ENCODE measurements at regions not wholly inside any gene's neighbourhood (a gene's known extent, or its start where the extent isn't known, plus 50 kb on each side); places are given as distances from the start of the nearest gene placed in this dataset.

GRCh38 chr7:4602905-4603842 is 78.9 kb upstream of the FOXK1 start:
- TF ChIP-seq TAF1 (IDR thresholded peaks at IDR 0.05; ENCODE audit: low read depth): no peak
- TF ChIP-seq REST (IDR thresholded peaks at IDR 0.05; ENCODE audit: borderline replicate concordance): no peak
- TF ChIP-seq SMC3 (conservative IDR thresholded peaks at IDR 0.05; ENCODE audit: poor library complexity): no peak
- TF ChIP-seq EP300 (conservative IDR thresholded peaks at IDR 0.05; ENCODE audit: poor library complexity, severe bottlenecking): no peak
- no peak for TF ChIP-seq POLR2AphosphoS5 (IDR thresholded peaks at IDR 0.05)
- TF ChIP-seq RAD21 (conservative IDR thresholded peaks at IDR 0.05): no peak
- TF ChIP-seq MXI1 (conservative IDR thresholded peaks at IDR 0.05; ENCODE audit: poor library complexity, severe bottlenecking): no peak
- TF ChIP-seq EZH2 (IDR thresholded peaks at IDR 0.05; ENCODE audit: borderline replicate concordance, insufficient read depth, low read length, poor library complexity, severe bottlenecking): no peak
- TF ChIP-seq CTCF (IDR thresholded peaks at IDR 0.05; ENCODE audit: poor library complexity, severe bottlenecking): no peak
- Histone ChIP-seq H2AFZ (ENCODE audit: low read depth, low read length) (no peak overlapping the region), H3K36me3 (ENCODE audit: insufficient read depth, low read length) (no peaks in the 10 kb centered on the region), H3K4me2 (ENCODE audit: low read length) (no peak overlapping the region), H3F3A (ENCODE audit: insufficient read depth, low read length, poor library complexity, severe bottlenecking) (no peaks in the 10 kb centered on the region), H3K9ac (ENCODE audit: low read length) (no peak overlapping the region), H3K79me2 (replicated peaks; ENCODE audit: insufficient read depth, low read length) (no peaks in the 10 kb centered on the region), H4K20me1 (ENCODE audit: insufficient read depth) (no peaks in the 10 kb centered on the region), H3K9me2 (ENCODE audit: insufficient read depth, low read length) (no peaks in the 10 kb centered on the region), H3K27me3 (ENCODE audit: insufficient read depth, low read depth, low read length) (no peaks in the 10 kb centered on the region), H3K9me3 (ENCODE audit: low read length) (no peaks in the 10 kb centered on the region), H3K4me3 (ENCODE audit: low read length) (no peak overlapping the region), H3K27ac (ENCODE audit: low read length) (no peak overlapping the region)

- H3K9me2 ChIP-seq (ENCODE audit: insufficient read depth, low read length): no peaks in the 10 kb centered on the region
These were observed 78.3 kb upstream of the FOXK1 start for GRCh38 chr7:4603843-4604231.

More at GRCh38 chr7:4603843-4604231, 78.3 kb upstream of the FOXK1 start:
- H3K27me3 ChIP-seq (ENCODE audit: insufficient read depth, low read depth, low read length): no peaks in the 10 kb centered on the region
- no peak overlapping the region for H3K4me3 ChIP-seq (ENCODE audit: low read length)
- no peaks in the 10 kb centered on the region for H3F3A ChIP-seq (ENCODE audit: insufficient read depth, low read length, poor library complexity, severe bottlenecking)
- TF ChIP-seq CTCF (IDR thresholded peaks at IDR 0.05; ENCODE audit: poor library complexity, severe bottlenecking) (no peak), REST (IDR thresholded peaks at IDR 0.05; ENCODE audit: borderline replicate concordance) (no peak), SMC3 (conservative IDR thresholded peaks at IDR 0.05; ENCODE audit: poor library complexity) (no peak), MXI1 (conservative IDR thresholded peaks at IDR 0.05; ENCODE audit: poor library complexity, severe bottlenecking) (no peak)
- H3K4me2 ChIP-seq (ENCODE audit: low read length): no peak overlapping the region
- H4K20me1 ChIP-seq (ENCODE audit: insufficient read depth): no peaks in the 10 kb centered on the region
- H2AFZ ChIP-seq (ENCODE audit: low read depth, low read length): no peak overlapping the region
- no peak overlapping the region for H3K9ac ChIP-seq (ENCODE audit: low read length)
- no peaks in the 10 kb centered on the region for H3K9me3 ChIP-seq (ENCODE audit: low read length)
- H3K79me2 ChIP-seq (replicated peaks; ENCODE audit: insufficient read depth, low read length): no peaks in the 10 kb centered on the region
- no peak overlapping the region for H3K27ac ChIP-seq (ENCODE audit: low read length)
- no peaks in the 10 kb centered on the region for H3K36me3 ChIP-seq (ENCODE audit: insufficient read depth, low read length)

All from neural cell (in vitro differentiated cells).